GM19467 (cell line): ENCODE measurements at regions not wholly inside any gene's neighbourhood (a gene's known extent, or its start where the extent isn't known, plus 50 kb on each side); places are given as distances from the start of the nearest gene placed in this dataset.

Source experiments
- ATAC-seq: cut with Tn5 transposase; IDR thresholded peaks from one replicate; pipeline ENCODE4 v1.9.1; 2021; ENCODE audit warnings: mild to moderate bottlenecking, moderate library complexity; ENCODE audit not compliant: unreplicated experiment

GRCh38 chr2:160909781-160910242 is 250.4 kb upstream of the TANK start:
- ATAC-seq = no peak

GRCh38 chr2:160910681-160911080 is 249.5 kb upstream of the TANK start:
- no peak for ATAC-seq

GRCh38 chr2:160911258-160911657 is 249.0 kb upstream of the TANK start:
- ATAC-seq = no peak

GRCh38 chr2:160912276-160912675 is 248.0 kb upstream of the TANK start:
- no peak for ATAC-seq

- no peak for ATAC-seq
Observed at GRCh38 chr2:160913323-160913722, 246.9 kb upstream of the TANK start.

- no peak for ATAC-seq
Observed at GRCh38 chr2:160914217-160914616, 246.0 kb upstream of the TANK start.

- no peak for ATAC-seq
Observed at GRCh38 chr2:160916300-160916699, 243.9 kb upstream of the TANK start.

GRCh38 chr2:160917850-160918249 is 242.4 kb upstream of the TANK start:
- ATAC-seq = no peak

- ATAC-seq = no peak
Observed at GRCh38 chr2:160918258-160918657, 242.0 kb upstream of the TANK start.

- ATAC-seq = no peak
Observed at GRCh38 chr2:160918906-160919503, 241.2 kb upstream of the TANK start.

- no peak for ATAC-seq
Observed at GRCh38 chr2:160920061-160920460, 240.2 kb upstream of the TANK start.

GRCh38 chr2:160920791-160921303 is 239.4 kb upstream of the TANK start:
- ATAC-seq = no peak

- ATAC-seq = no peak
Observed at GRCh38 chr2:160921386-160921964, 238.8 kb upstream of the TANK start.

GRCh38 chr2:160924936-160925353 is 235.3 kb upstream of the TANK start:
- no peak for ATAC-seq

GRCh38 chr2:160925956-160926355 is 234.3 kb upstream of the TANK start:
- no peak for ATAC-seq

GRCh38 chr2:160927324-160927723 is 232.9 kb upstream of the TANK start:
- no peak for ATAC-seq

- ATAC-seq = no peak
Observed at GRCh38 chr2:160928854-160929301, 231.3 kb upstream of the TANK start.

GRCh38 chr2:160931531-160931930 is 228.7 kb upstream of the TANK start:
- ATAC-seq = no peak

GRCh38 chr2:160932960-160933359 is 227.3 kb upstream of the TANK start:
- ATAC-seq = no peak

- ATAC-seq = no peak
Observed at GRCh38 chr2:160934263-160934662, 226.0 kb upstream of the TANK start.

- no peak for ATAC-seq
Observed at GRCh38 chr2:160934991-160935390, 225.2 kb upstream of the TANK start.

GRCh38 chr2:160936044-160936806 is 224.0 kb upstream of the TANK start:
- ATAC-seq = no peak
